ENCODE measurements at regions not wholly inside any gene's neighbourhood (a gene's known extent, or its start where the extent isn't known, plus 50 kb on each side); places are given as distances from the start of the nearest gene placed in this dataset.

- Histone ChIP-seq H3K9me2 (ENCODE audit: insufficient read depth, low read length) (no peaks in the 10 kb centered on the region), H3K9me3 (ENCODE audit: low read length) (no peaks in the 10 kb centered on the region), H3K4me3 (ENCODE audit: low read length) (no peak overlapping the region), H3K27ac (ENCODE audit: low read length) (no peak overlapping the region), H3K27me3 (ENCODE audit: insufficient read depth, low read depth, low read length) (no peaks in the 10 kb centered on the region), H4K20me1 (ENCODE audit: insufficient read depth) (no peaks in the 10 kb centered on the region), H3K4me2 (ENCODE audit: low read length) (no peak overlapping the region), H3K36me3 (ENCODE audit: insufficient read depth, low read length) (no peaks in the 10 kb centered on the region), H3K79me2 (replicated peaks; ENCODE audit: insufficient read depth, low read length) (no peaks in the 10 kb centered on the region), H3F3A (ENCODE audit: insufficient read depth, low read length, poor library complexity, severe bottlenecking) (no peaks in the 10 kb centered on the region), H3K9ac (ENCODE audit: low read length) (no peak overlapping the region), H2AFZ (ENCODE audit: low read depth, low read length) (no peak overlapping the region)
- TF ChIP-seq CTCF (IDR thresholded peaks at IDR 0.05; ENCODE audit: poor library complexity, severe bottlenecking) (no peak), TAF1 (IDR thresholded peaks at IDR 0.05; ENCODE audit: low read depth) (no peak), EP300 (conservative IDR thresholded peaks at IDR 0.05; ENCODE audit: poor library complexity, severe bottlenecking) (no peak), RAD21 (conservative IDR thresholded peaks at IDR 0.05) (no peak), MXI1 (conservative IDR thresholded peaks at IDR 0.05; ENCODE audit: poor library complexity, severe bottlenecking) (no peak), REST (IDR thresholded peaks at IDR 0.05; ENCODE audit: borderline replicate concordance) (no peak), POLR2AphosphoS5 (IDR thresholded peaks at IDR 0.05) (no peak), SMC3 (conservative IDR thresholded peaks at IDR 0.05; ENCODE audit: poor library complexity) (no peak), EZH2 (IDR thresholded peaks at IDR 0.05; ENCODE audit: borderline replicate concordance, insufficient read depth, low read length, poor library complexity, severe bottlenecking) (no peak)
Observed at GRCh38 chr1:238119060-238119459, 228.3 kb upstream of the ZP4 start.

DNA sequence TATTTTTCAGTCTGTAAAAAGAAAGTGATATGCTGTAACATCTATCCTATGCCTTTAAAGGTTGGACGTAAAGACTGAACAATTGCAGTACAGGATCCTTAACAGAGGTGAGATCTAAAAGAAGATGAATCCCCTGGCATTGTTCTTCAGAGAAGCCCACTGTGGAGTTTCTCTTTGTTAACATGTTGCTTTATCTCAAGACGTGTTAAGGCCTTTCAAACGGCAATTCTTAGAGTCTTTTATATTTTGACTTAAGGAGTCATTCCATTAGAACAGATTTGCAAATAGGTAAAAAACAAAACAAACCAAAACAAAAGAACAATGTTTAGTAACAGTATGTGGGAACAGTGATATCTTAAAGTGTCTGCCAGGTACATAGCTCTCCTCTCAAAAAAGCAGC lies 225.1 kb upstream of the ZP4 start:
- Histone ChIP-seq H3F3A (ENCODE audit: insufficient read depth, low read length, poor library complexity, severe bottlenecking) (no peaks in the 10 kb centered on the region), H3K4me2 (ENCODE audit: low read length) (no peak overlapping the region)
- TF ChIP-seq CTCF (IDR thresholded peaks at IDR 0.05; ENCODE audit: poor library complexity, severe bottlenecking) (no peak), SMC3 (conservative IDR thresholded peaks at IDR 0.05; ENCODE audit: poor library complexity) (no peak)

More for the DNA sequence above, 225.1 kb upstream of the ZP4 start:
- Histone ChIP-seq H3K27me3 (ENCODE audit: insufficient read depth, low read depth, low read length) (no peaks in the 10 kb centered on the region), H3K4me3 (ENCODE audit: low read length) (no peak overlapping the region), H3K79me2 (replicated peaks; ENCODE audit: insufficient read depth, low read length) (no peaks in the 10 kb centered on the region), H2AFZ (ENCODE audit: low read depth, low read length) (no peak overlapping the region), H3K27ac (ENCODE audit: low read length) (no peak overlapping the region), H3K9me3 (ENCODE audit: low read length) (no peaks in the 10 kb centered on the region), H3K9ac (ENCODE audit: low read length) (no peak overlapping the region), H3K9me2 (ENCODE audit: insufficient read depth, low read length) (no peaks in the 10 kb centered on the region), H4K20me1 (ENCODE audit: insufficient read depth) (no peaks in the 10 kb centered on the region), H3K36me3 (ENCODE audit: insufficient read depth, low read length) (no peaks in the 10 kb centered on the region)

All from neural cell (in vitro differentiated cells).